MM.1S (cell line): ENCODE measurements at regions not wholly inside any gene's neighbourhood (a gene's known extent, or its start where the extent isn't known, plus 50 kb on each side); places are given as distances from the start of the nearest gene placed in this dataset.

ENCODE experiments used
- CTCF ChIP-seq: fragments of 300-600 bp; sonication (generic); IDR thresholded peaks from 2 replicates; pipeline ENCODE4 v1.5.1; 2016; ENCODE audit warnings: antibody characterized with exemption, low read length, mixed read lengths
- EZH2 ChIP-seq: fragments of 300-600 bp; sonication (generic); optimal IDR thresholded peaks from 2 replicates; pipeline ENCODE3; 2017; ENCODE audit warnings: low read depth, mild to moderate bottlenecking, antibody characterized with exemption, low read length, mixed read lengths

GRCh38 chr14:47852278-47852677, 176.9 kb upstream of the MDGA2 start:
- TF ChIP-seq CTCF, result no peak
- TF ChIP-seq EZH2, result no peak
